OCI-LY1 (cell line): ENCODE measurements at regions not wholly inside any gene's neighbourhood (a gene's known extent, or its start where the extent isn't known, plus 50 kb on each side); places are given as distances from the start of the nearest gene placed in this dataset.

Source experiments
- H2AFZ ChIP-seq: fragments of 200-600 bp; sonication (generic), shearing (Covaris generic); 2 replicates; pipeline ENCODE4 v1.6.0; 2014; ENCODE audit warnings: antibody characterized with exemption, mild to moderate bottlenecking, low read length
- H3F3A ChIP-seq: fragments of 200-600 bp; sonication (generic), shearing (Covaris generic); 2 replicates; pipeline ENCODE4 v1.6.0; 2014; ENCODE audit warnings: mild to moderate bottlenecking, antibody characterized with exemption, low read length, moderate library complexity; ENCODE audit not compliant: insufficient read depth
- H3K27ac ChIP-seq: fragments of 200-600 bp; sonication (generic); 2 replicates; pipeline ENCODE4 v1.5.1; 2014; ENCODE audit warnings: low read length, mixed run types, mild to moderate bottlenecking, low read depth; ENCODE audit not compliant: poor library complexity, severe bottlenecking
- H3K27me3 ChIP-seq: fragments of 200-600 bp; sonication (generic); 2 replicates; pipeline ENCODE4 v1.6.0; 2014; ENCODE audit warnings: antibody characterized with exemption, mild to moderate bottlenecking, low read length, moderate library complexity; ENCODE audit not compliant: insufficient read depth
- H3K36me3 ChIP-seq: fragments of 200-600 bp; sonication (generic); 2 replicates; pipeline ENCODE4 v1.6.1; 2014; ENCODE audit warnings: mild to moderate bottlenecking, antibody characterized with exemption, low read length, moderate library complexity, mixed read lengths; ENCODE audit not compliant: insufficient read depth
- H3K4me1 ChIP-seq: fragments of 200-600 bp; sonication (generic); 2 replicates; pipeline ENCODE4 v1.5.1; 2014; ENCODE audit warnings: mild to moderate bottlenecking, low read length, moderate library complexity; ENCODE audit not compliant: insufficient read depth, severe bottlenecking
- H3K4me2 ChIP-seq: fragments of 200-600 bp; sonication (generic), shearing (Covaris generic); 2 replicates; pipeline ENCODE4 v1.6.1; 2014; ENCODE audit warnings: low read length
- H3K4me3 ChIP-seq: fragments of 200-600 bp; sonication (generic); 2 replicates; pipeline ENCODE4 v1.5.1; 2014; ENCODE audit warnings: low read length, low read depth, mild to moderate bottlenecking, mixed read lengths; ENCODE audit not compliant: poor library complexity, severe bottlenecking
- H3K79me2 ChIP-seq: fragments of 200-600 bp; shearing (Covaris generic); 2 replicates; pipeline ENCODE4 v1.6.1; 2016; ENCODE audit warnings: mixed run types, low read length, mixed read lengths; ENCODE audit not compliant: insufficient read depth
- H3K9ac ChIP-seq: fragments of 200-600 bp; sonication (generic), shearing (Covaris generic); 2 replicates; pipeline ENCODE4 v1.6.1; 2014; ENCODE audit warnings: mild to moderate bottlenecking, low read length, mixed read lengths
- H3K9me2 ChIP-seq: fragments of 200-600 bp; sonication (generic), shearing (Covaris generic); 2 replicates; pipeline ENCODE4 v1.6.1; 2014; ENCODE audit warnings: low read depth, mild to moderate bottlenecking, low read length, mixed read lengths
- H3K9me3 ChIP-seq: fragments of 200-600 bp; shearing (Covaris generic); 2 replicates; pipeline ENCODE4 v1.6.1; 2014; ENCODE audit warnings: low read length, mixed read lengths
- H4K20me1 ChIP-seq: fragments of 200-600 bp; sonication (generic), shearing (Covaris generic); 2 replicates; pipeline ENCODE4 v1.6.0; 2016; ENCODE audit warnings: mild to moderate bottlenecking, low read length; ENCODE audit not compliant: insufficient read depth
- EZH2 ChIP-seq: fragments of 200-600 bp; sonication (generic), shearing (Covaris generic); IDR thresholded peaks from 2 replicates; pipeline ENCODE4 v1.8.0; 2017; ENCODE audit warnings: borderline replicate concordance, mixed run types, mild to moderate bottlenecking, antibody characterized with exemption, low read length, moderate library complexity, mixed read lengths
- TF ChIP-seq, protein P1 (sequence below): fragments of 200-600 bp; sonication (generic), shearing (Covaris generic); IDR thresholded peaks from 2 replicates; pipeline ENCODE4 v1.5.1; 2017; ENCODE audit warnings: mild to moderate bottlenecking, antibody characterized with exemption, low read length, moderate library complexity, mixed read lengths

DNA sequence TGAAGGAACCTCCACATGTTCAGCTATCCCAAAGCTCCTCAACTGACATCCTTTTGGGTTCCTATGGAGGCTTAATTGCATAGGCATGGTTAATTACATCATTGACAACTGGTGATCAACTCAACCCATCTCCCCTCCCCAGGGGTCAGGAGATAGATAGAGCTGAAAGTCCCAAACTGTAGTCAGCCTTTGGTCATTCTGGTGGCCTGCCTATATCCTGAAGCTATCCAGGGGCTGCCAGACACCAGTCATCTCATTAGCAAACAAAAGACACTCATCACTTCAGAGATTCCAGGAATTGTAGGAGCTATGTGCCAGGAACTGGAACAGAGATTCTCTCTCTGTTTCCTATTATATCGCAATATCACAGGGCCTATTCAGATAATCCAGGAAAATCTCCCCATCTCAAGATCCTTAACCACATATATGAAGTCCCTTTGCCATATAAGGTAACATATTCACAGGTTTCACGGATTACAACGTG, 646.5 kb upstream of the GRAMD2B start:
- H3K9ac ChIP-seq: no peak overlapping the region
- no peak overlapping the region for H3K4me3 ChIP-seq
- no peaks in the 10 kb centered on the region for H4K20me1 ChIP-seq
- H3K4me1 ChIP-seq: no peaks in the 10 kb centered on the region
- no peaks in the 10 kb centered on the region for H3K9me2 ChIP-seq
- H3K9me3 ChIP-seq: no peaks in the 10 kb centered on the region
- H3K27ac ChIP-seq: no peak overlapping the region
- no peaks in the 10 kb centered on the region for H3F3A ChIP-seq
- H3K79me2 ChIP-seq: no peaks in the 10 kb centered on the region
- no peaks in the 10 kb centered on the region for H3K36me3 ChIP-seq
- no peak overlapping the region for H2AFZ ChIP-seq
- no peak overlapping the region for H3K4me2 ChIP-seq
- TF ChIP-seq, protein P1, sequence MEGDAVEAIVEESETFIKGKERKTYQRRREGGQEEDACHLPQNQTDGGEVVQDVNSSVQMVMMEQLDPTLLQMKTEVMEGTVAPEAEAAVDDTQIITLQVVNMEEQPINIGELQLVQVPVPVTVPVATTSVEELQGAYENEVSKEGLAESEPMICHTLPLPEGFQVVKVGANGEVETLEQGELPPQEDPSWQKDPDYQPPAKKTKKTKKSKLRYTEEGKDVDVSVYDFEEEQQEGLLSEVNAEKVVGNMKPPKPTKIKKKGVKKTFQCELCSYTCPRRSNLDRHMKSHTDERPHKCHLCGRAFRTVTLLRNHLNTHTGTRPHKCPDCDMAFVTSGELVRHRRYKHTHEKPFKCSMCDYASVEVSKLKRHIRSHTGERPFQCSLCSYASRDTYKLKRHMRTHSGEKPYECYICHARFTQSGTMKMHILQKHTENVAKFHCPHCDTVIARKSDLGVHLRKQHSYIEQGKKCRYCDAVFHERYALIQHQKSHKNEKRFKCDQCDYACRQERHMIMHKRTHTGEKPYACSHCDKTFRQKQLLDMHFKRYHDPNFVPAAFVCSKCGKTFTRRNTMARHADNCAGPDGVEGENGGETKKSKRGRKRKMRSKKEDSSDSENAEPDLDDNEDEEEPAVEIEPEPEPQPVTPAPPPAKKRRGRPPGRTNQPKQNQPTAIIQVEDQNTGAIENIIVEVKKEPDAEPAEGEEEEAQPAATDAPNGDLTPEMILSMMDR: no peak
- no peak for TF ChIP-seq EZH2
- H3K27me3 ChIP-seq: no peaks in the 10 kb centered on the region

DNA sequence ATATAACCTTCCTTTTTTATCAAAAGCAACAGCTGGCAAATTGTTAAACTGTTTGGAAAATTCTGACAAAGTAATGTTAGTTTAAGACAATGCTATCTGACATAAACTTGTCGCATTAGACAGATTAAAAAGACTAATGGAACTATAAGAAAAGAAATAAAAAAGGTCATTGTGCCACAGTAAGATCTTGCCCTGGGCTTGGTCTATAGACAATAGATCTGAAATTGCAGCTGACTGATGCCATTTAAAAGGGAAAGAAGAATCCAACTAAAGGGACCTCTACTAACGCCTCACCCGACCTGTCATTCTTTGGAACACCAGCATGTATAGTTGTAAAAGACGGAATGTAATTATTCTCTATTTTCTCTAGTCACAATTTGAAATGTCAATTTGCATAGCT, 644.4 kb upstream of the GRAMD2B start:
- H3K9me3 ChIP-seq: no peaks in the 10 kb centered on the region; the same call in 1 of the 2 replicates
- H3K36me3 ChIP-seq: no peaks in the 10 kb centered on the region
- no peaks in the 10 kb centered on the region for H4K20me1 ChIP-seq
- no peaks in the 10 kb centered on the region for H3K4me1 ChIP-seq
- H3K9me2 ChIP-seq: no peaks in the 10 kb centered on the region
- no peak for TF ChIP-seq EZH2
- TF ChIP-seq, protein P1: no peak
- H3K27ac ChIP-seq: no peak overlapping the region
- H3K4me2 ChIP-seq: no peak overlapping the region
- no peak overlapping the region for H3K4me3 ChIP-seq
- H3K79me2 ChIP-seq: no peaks in the 10 kb centered on the region
- no peak overlapping the region for H2AFZ ChIP-seq
- H3K9ac ChIP-seq: no peak overlapping the region
- H3F3A ChIP-seq: no peaks in the 10 kb centered on the region
- no peaks in the 10 kb centered on the region for H3K27me3 ChIP-seq

DNA sequence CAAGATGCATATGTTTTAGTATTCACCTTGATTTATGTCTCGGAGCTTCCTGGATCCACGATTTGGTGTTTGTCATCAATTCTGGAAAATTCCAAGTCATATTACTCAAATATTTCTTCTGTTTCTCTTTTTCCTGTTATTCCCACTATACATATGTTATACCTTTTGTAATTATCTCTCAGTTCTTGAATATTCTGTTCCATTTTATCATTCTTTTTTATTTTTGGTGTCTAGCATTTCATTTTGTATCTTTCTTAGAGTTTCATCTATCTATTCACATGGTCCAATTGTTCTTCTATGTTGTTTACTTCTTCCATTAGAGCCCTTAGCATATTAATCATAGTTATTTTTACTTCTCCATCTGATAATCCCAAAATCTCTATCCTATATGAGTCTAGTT, 637.8 kb upstream of the GRAMD2B start:
- Histone ChIP-seq H3K9me2 (no peaks in the 10 kb centered on the region; the same call in 1 of the 2 replicates), H3K4me1 (no peaks in the 10 kb centered on the region), H3K79me2 (no peaks in the 10 kb centered on the region), H3K9me3 (no peaks in the 10 kb centered on the region; the same call in 1 of the 2 replicates), H3K36me3 (no peaks in the 10 kb centered on the region), H3K27me3 (no peaks in the 10 kb centered on the region), H4K20me1 (no peaks in the 10 kb centered on the region), H3F3A (no peaks in the 10 kb centered on the region), H2AFZ (no peak overlapping the region), H3K27ac (no peak overlapping the region), H3K4me3 (no peak overlapping the region), H3K4me2 (no peak overlapping the region), H3K9ac (no peak overlapping the region)
- no peak for TF ChIP-seq EZH2
- TF ChIP-seq, protein P1: no peak
